Spinal cord (tissue), 9 donors: ENCODE measurements at regions not wholly inside any gene's neighbourhood (a gene's known extent, or its start where the extent isn't known, plus 50 kb on each side); places are given as distances from the start of the nearest gene placed in this dataset.
A peak's percentile ranks its signal among the peaks of the same experiment; 100 is the strongest.

Source experiments
- DNase-seq, 6 donors: peaks; one replicate each; pipeline versions ENCODE4 v3.0.0 to v3.0.0-alpha.2; 2013 to 2015; ENCODE audit warnings: low spot score in 6 of 6, low read depth in 4 of 6
- H3K27ac ChIP-seq: one replicate; pipeline ENCODE4 v1.5.1; 2013; ENCODE audit warnings: low read depth, low read length, control low read depth
- H3K27me3 ChIP-seq: one replicate; pipeline ENCODE4 v1.6.1; 2013; ENCODE audit warnings: low read length; ENCODE audit not compliant: control insufficient read depth, insufficient read depth
- H3K36me3 ChIP-seq: one replicate; pipeline ENCODE4 v1.6.1; 2013; ENCODE audit warnings: low read length; ENCODE audit not compliant: control insufficient read depth, insufficient read depth
- H3K4me1 ChIP-seq: one replicate; pipeline ENCODE4 v1.6.1; 2013; ENCODE audit warnings: low read length; ENCODE audit not compliant: control insufficient read depth, insufficient read depth
- H3K4me3 ChIP-seq: one replicate; pipeline ENCODE4 v1.5.1; 2013; ENCODE audit warnings: low read depth, low read length, control low read depth
- H3K9me3 ChIP-seq: one replicate; pipeline ENCODE4 v1.6.1; 2013; ENCODE audit warnings: low read length; ENCODE audit not compliant: control insufficient read depth, insufficient read depth
- WGBS: methylation state at CpG from one replicate; pipeline ENCODE4 v1.1.5; 2013; ENCODE audit warnings: missing lambda C conversion rate; ENCODE audit not compliant: insufficient coverage; 5-methylcytosine and 5-hydroxymethylcytosine counted together
- donor health status: healthy.

GRCh38 chr18:2448565-2449151 is 122.6 kb downstream of the METTL4 start:
- no peak overlapping the region for H3K4me3 ChIP-seq
- H3K4me1 ChIP-seq = no peaks in the 10 kb centered on the region
- H3K36me3 ChIP-seq = no peaks in the 10 kb centered on the region
- no peak overlapping the region for H3K27ac ChIP-seq
- no CpG with 5 or more reads among the region's 2 CpGs for WGBS
- DNase-seq = no peak
- no peaks in the 10 kb centered on the region for H3K9me3 ChIP-seq
- no peaks in the 10 kb centered on the region for H3K27me3 ChIP-seq

GRCh38 chr18:2451556-2451955 is 119.7 kb downstream of the METTL4 start:
- DNase-seq = no peak
- Histone ChIP-seq H3K4me1 (no peaks in the 10 kb centered on the region), H3K9me3 (no peaks in the 10 kb centered on the region), H3K27me3 (no peaks in the 10 kb centered on the region), H3K4me3 (no peak overlapping the region), H3K36me3 (no peaks in the 10 kb centered on the region), H3K27ac (no peak overlapping the region)
- WGBS = 83% methylated on average over 1 of the region's 1 CpG

- H3K4me1 ChIP-seq = no peaks in the 10 kb centered on the region
- no peaks in the 10 kb centered on the region for H3K36me3 ChIP-seq
- H3K9me3 ChIP-seq = no peaks in the 10 kb centered on the region
- DNase-seq = no peak
- WGBS = no CpG with 5 or more reads among the region's 2 CpGs
- H3K27ac ChIP-seq = no peak overlapping the region
- no peak overlapping the region for H3K4me3 ChIP-seq
- no peaks in the 10 kb centered on the region for H3K27me3 ChIP-seq
Observed at GRCh38 chr18:2459886-2460285, 111.4 kb downstream of the METTL4 start.

GRCh38 chr18:2466978-2467377 is 104.3 kb downstream of the METTL4 start:
- Histone ChIP-seq H3K4me1 (no peaks in the 10 kb centered on the region), H3K27me3 (no peaks in the 10 kb centered on the region), H3K4me3 (no peak overlapping the region), H3K36me3 (no peaks in the 10 kb centered on the region), H3K27ac (no peak overlapping the region), H3K9me3 (no peaks in the 10 kb centered on the region)
- WGBS = 100% methylated on average over 1 of the region's 1 CpG
- DNase-seq = no peak

GRCh38 chr18:2468051-2468450 is 103.3 kb downstream of the METTL4 start:
- peak in 1 of 6 donors; percentile 48 for DNase-seq
- H3K27me3 ChIP-seq = no peaks in the 10 kb centered on the region
- no peak overlapping the region for H3K4me3 ChIP-seq
- WGBS = 71% methylated on average over 1 of the region's 1 CpG
- H3K27ac ChIP-seq = no peak overlapping the region
- H3K9me3 ChIP-seq = no peaks in the 10 kb centered on the region
- H3K36me3 ChIP-seq = no peaks in the 10 kb centered on the region
- no peaks in the 10 kb centered on the region for H3K4me1 ChIP-seq

- H3K9me3 ChIP-seq = no peaks in the 10 kb centered on the region
- DNase-seq = no peak
- no peaks in the 10 kb centered on the region for H3K4me1 ChIP-seq
- H3K27me3 ChIP-seq = no peaks in the 10 kb centered on the region
- no peaks in the 10 kb centered on the region for H3K36me3 ChIP-seq
- no peak overlapping the region for H3K27ac ChIP-seq
- no peak overlapping the region for H3K4me3 ChIP-seq
- WGBS = no CpG with 5 or more reads among the region's 2 CpGs
Observed at GRCh38 chr18:2471523-2471922, 99.8 kb downstream of the METTL4 start.

GRCh38 chr18:2478662-2479061 is 92.6 kb downstream of the METTL4 start:
- Histone ChIP-seq H3K27ac (no peak overlapping the region), H3K27me3 (no peaks in the 10 kb centered on the region), H3K4me1 (no peaks in the 10 kb centered on the region), H3K4me3 (no peak overlapping the region), H3K36me3 (no peaks in the 10 kb centered on the region), H3K9me3 (no peaks in the 10 kb centered on the region)
- WGBS = no CpG with 5 or more reads among the region's 1 CpG
- DNase-seq = no peak

GRCh38 chr18:2480536-2480935 is 90.8 kb downstream of the METTL4 start:
- no peak overlapping the region for H3K4me3 ChIP-seq
- no peak overlapping the region for H3K27ac ChIP-seq
- no peaks in the 10 kb centered on the region for H3K4me1 ChIP-seq
- no peaks in the 10 kb centered on the region for H3K36me3 ChIP-seq
- H3K27me3 ChIP-seq = no peaks in the 10 kb centered on the region
- no peaks in the 10 kb centered on the region for H3K9me3 ChIP-seq
- no CpG with 5 or more reads among the region's 2 CpGs for WGBS
- DNase-seq = no peak

GRCh38 chr18:2482706-2483475 is 88.4 kb downstream of the METTL4 start:
- DNase-seq = peak in 1 of 6 donors; percentile 64
- Histone ChIP-seq H3K27me3 (no peaks in the 10 kb centered on the region), H3K4me1 (no peaks in the 10 kb centered on the region), H3K4me3 (no peak overlapping the region), H3K9me3 (no peaks in the 10 kb centered on the region), H3K27ac (no peak overlapping the region), H3K36me3 (no peaks in the 10 kb centered on the region)
- WGBS = 91% methylated on average over 1 of the region's 2 CpGs

GRCh38 chr18:2485983-2486382 is 85.3 kb downstream of the METTL4 start:
- Histone ChIP-seq H3K9me3 (no peaks in the 10 kb centered on the region), H3K36me3 (no peaks in the 10 kb centered on the region), H3K4me1 (no peaks in the 10 kb centered on the region), H3K4me3 (no peak overlapping the region), H3K27me3 (no peaks in the 10 kb centered on the region), H3K27ac (no peak overlapping the region)
- DNase-seq = peak in 1 of 6 donors; percentile 39
- WGBS = no CpG with 5 or more reads among the region's 1 CpG
